Posterior vena cava (tissue), 2 donors: ENCODE measurements at regions not wholly inside any gene's neighbourhood (a gene's known extent, or its start where the extent isn't known, plus 50 kb on each side); places are given as distances from the start of the nearest gene placed in this dataset.
"Not testable (repeated sequence)": the region's sequence is repeated elsewhere in the genome, so short reads cannot be mapped to it uniquely, and the experiment has no call there.

ENCODE experiments used
- DNase-seq: peaks from one replicate; pipeline ENCODE4 v3.0.0-alpha.2; 2020; ENCODE audit warnings: low spot score
- intact Hi-C, 2 donors: fragments of 100-400 bp; cut with DNase I; formaldehyde crosslinking; loops; one replicate each; pipeline versions ENCODE4 v1.14.1 to v1.14.2; 2022 to 2023
- donor health status: DM: yes; HTN: yes; CAD: no.
- donor health status: DM: yes; HTN: yes; CAD: no.

GRCh38 chr2:207417301-207417718 is 112.5 kb upstream of the CREB1 start:
- intact Hi-C loops: no loop called here
- DNase-seq: no peak

GRCh38 chr2:207418419-207418818 is 111.3 kb upstream of the CREB1 start:
- intact Hi-C loops: no loop called here
- no peak for DNase-seq

- intact Hi-C loops: no loop called here
- no peak for DNase-seq
Measured at GRCh38 chr2:207419331-207419730, 110.4 kb upstream of the CREB1 start.

- no peak for DNase-seq
- intact Hi-C loops: no loop called here
Measured at GRCh38 chr2:207421671-207422070, 108.1 kb upstream of the CREB1 start.

- intact Hi-C loops: no loop called here
Measured at GRCh38 chr2:207422380-207422779, 107.4 kb upstream of the CREB1 start.

GRCh38 chr2:207423886-207424285 is 105.9 kb upstream of the CREB1 start:
- no peak for DNase-seq
- intact Hi-C loops: no loop called here

More at GRCh38 chr2:207422380-207422779, 107.4 kb upstream of the CREB1 start:
- DNase-seq: no peak

GRCh38 chr2:207427986-207428385 is 101.8 kb upstream of the CREB1 start:
- no peak for DNase-seq
- intact Hi-C loops: no loop called here

- DNase-seq: no peak
- intact Hi-C loops: no loop called here
Measured at GRCh38 chr2:207428573-207428972, 101.2 kb upstream of the CREB1 start.

GRCh38 chr2:207432453-207432852 is 97.3 kb upstream of the CREB1 start:
- intact Hi-C loops: no loop called here

GRCh38 chr2:207434306-207434705 is 95.5 kb upstream of the CREB1 start:
- no peak for DNase-seq
- intact Hi-C loops: no loop called here

More at GRCh38 chr2:207432453-207432852, 97.3 kb upstream of the CREB1 start:
- no peak for DNase-seq

GRCh38 chr2:207434899-207435465 is 94.8 kb upstream of the CREB1 start:
- intact Hi-C loops: no loop called here
- DNase-seq: no peak

GRCh38 chr2:207437136-207437523 is 92.6 kb upstream of the CREB1 start:
- DNase-seq: no peak
- intact Hi-C loops: no loop called here

GRCh38 chr2:207437524-207438143 is 92.1 kb upstream of the CREB1 start:
- no peak for DNase-seq
- intact Hi-C loops: no loop called here

GRCh38 chr2:207438414-207439126 is 91.2 kb upstream of the CREB1 start:
- no peak for DNase-seq
- intact Hi-C loops: no loop called here

- DNase-seq, intact Hi-C loops: not testable (repeated sequence)
Measured at GRCh38 chr2:207439881-207440280, 89.9 kb upstream of the CREB1 start.

GRCh38 chr2:207444756-207445155 is 85.0 kb upstream of the CREB1 start:
- intact Hi-C loops: no loop called here
- no peak for DNase-seq

GRCh38 chr2:207446653-207447052 is 83.1 kb upstream of the CREB1 start:
- intact Hi-C loops: no loop called here
- DNase-seq: no peak

GRCh38 chr2:207448006-207448405 is 81.8 kb upstream of the CREB1 start:
- DNase-seq: no peak
- intact Hi-C loops: no loop called here

- no peak for DNase-seq
- intact Hi-C loops: no loop called here
Measured at GRCh38 chr2:207449642-207450165, 80.1 kb upstream of the CREB1 start.

- no peak for DNase-seq
- intact Hi-C loops: no loop called here
Measured at GRCh38 chr2:207450186-207450585, 79.6 kb upstream of the CREB1 start.

GRCh38 chr2:207458582-207458981 is 71.2 kb upstream of the CREB1 start:
- DNase-seq: no peak
- intact Hi-C loops: no loop called here
